Psoas muscle (tissue), 7 donors: ENCODE measurements at regions not wholly inside any gene's neighbourhood (a gene's known extent, or its start where the extent isn't known, plus 50 kb on each side); places are given as distances from the start of the nearest gene placed in this dataset.

Experiments
- ATAC-seq, 4 donors: fragments of 200-7000 bp; cut with Tn5 transposase; one replicate each; pipeline ENCODE4 v1.9.1; 2020; ENCODE audit warnings: moderate library complexity in 3 of 4, mild to moderate bottlenecking in 2 of 4
- DNase-seq, 2 donors: peaks; one replicate each; pipeline ENCODE4 v3.0.0-alpha.2; 2020
- H3K27ac ChIP-seq: fragments of 200-600 bp; one replicate; pipeline ENCODE4 v1.8.0; 2022
- H3K27me3 ChIP-seq, 3 donors: fragments of 200-600 bp in 1 of 3; one replicate each; pipeline versions ENCODE4 v1.6.1 to v1.8.0; 2013 to 2022; ENCODE audit warnings: low read length in 2 of 3, mild to moderate bottlenecking in 2 of 3, moderate library complexity in 1 of 3; ENCODE audit not compliant: insufficient read depth in 3 of 3
- H3K36me3 ChIP-seq, 2 donors: fragments of 200-600 bp in 1 of 2; one replicate each; pipeline versions ENCODE4 v1.6.1 to v1.8.0; 2013 to 2022; ENCODE audit warnings: low read depth in 1 of 2, mild to moderate bottlenecking in 1 of 2, moderate library complexity in 1 of 2; ENCODE audit not compliant: insufficient read depth in 1 of 2
- H3K4me1 ChIP-seq: fragments of 200-600 bp; one replicate; pipeline ENCODE4 v1.8.0; 2022
- H3K4me3 ChIP-seq: fragments of 200-600 bp; one replicate; pipeline ENCODE4 v1.8.0; 2022; ENCODE audit warnings: mild to moderate bottlenecking
- H3K9me3 ChIP-seq: fragments of 200-600 bp; one replicate; pipeline ENCODE4 v1.8.0; 2022
- WGBS, 3 donors: extraction: QIAGEN DNeasy Blood & Tissue Kit; methylation state at CpG; one replicate each; pipeline versions ENCODE4 v1.1.6 to v1.1.7; 2013; 5-methylcytosine and 5-hydroxymethylcytosine counted together
- intact Hi-C, 2 donors: fragments of 100-400 bp; cut with DNase I; formaldehyde crosslinking; loops; one replicate each; pipeline versions ENCODE4 v1.11.0 to v1.14.2; 2022
- TF ChIP-seq, protein P1 (sequence below): fragments of 200-600 bp; IDR thresholded peaks from one replicate; pipeline ENCODE4 v1.8.0; 2022; ENCODE audit warnings: antibody characterized with exemption
- donor health status: healthy with polysubstance abuse.
- donor health status: DM: no; HTN: no; CAD: no; lungs with moderate emphysema.
- donor health status: Bipolar disorder and iron deficiency.
- donor health status: healthy.
- donor health status: DM: yes; HTN: yes; CAD: no.
- donor health status: DM: no; HTN: no; CAD: no.
- donor health status: DM: yes; HTN: yes; CAD: no.

DNA sequence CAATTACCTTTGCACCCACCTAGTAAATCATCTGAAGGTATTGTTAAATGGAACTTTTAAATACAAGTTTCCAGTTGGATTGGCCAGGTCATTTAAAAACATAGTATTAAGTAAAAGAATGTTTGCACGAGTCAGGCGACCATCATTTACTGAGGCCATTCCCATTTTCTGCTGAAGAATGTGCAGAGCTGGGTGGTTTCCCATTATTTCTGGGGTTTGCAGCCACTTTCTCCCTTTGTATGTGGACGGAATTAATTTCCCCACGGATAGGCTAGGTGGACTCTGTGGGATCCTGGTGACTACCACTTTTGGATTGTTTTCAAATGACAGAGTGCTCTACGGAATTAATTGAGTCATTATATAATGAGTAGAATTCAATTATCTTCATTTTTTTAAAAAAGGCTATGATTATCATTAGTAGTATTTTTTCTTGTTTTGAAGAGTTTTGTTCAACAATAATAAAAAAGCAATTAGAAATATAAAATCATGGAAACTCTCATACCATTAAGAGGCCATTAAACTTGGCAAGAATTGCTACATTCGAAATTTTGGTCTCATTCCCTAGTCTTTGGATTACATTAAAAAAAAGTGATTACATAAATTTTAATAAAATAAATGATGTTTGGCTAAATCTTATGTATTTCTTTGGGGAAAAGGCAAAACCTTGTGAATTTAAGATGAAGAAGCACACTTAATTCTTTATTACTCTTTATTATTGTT, 120.4 kb upstream of the FZD8 start:
- ATAC-seq (no peak), DNase-seq (no peak)
- H3K9me3 ChIP-seq, result no peaks in the 10 kb centered on the region
- H3K27me3 ChIP-seq, result no peaks in the 10 kb centered on the region
- 80 to 82% (median 82%) methylated on average over 6 of the region's 6 CpGs for WGBS, 3 donors
- intact Hi-C loops, result no loop called here
- TF ChIP-seq, protein P1, sequence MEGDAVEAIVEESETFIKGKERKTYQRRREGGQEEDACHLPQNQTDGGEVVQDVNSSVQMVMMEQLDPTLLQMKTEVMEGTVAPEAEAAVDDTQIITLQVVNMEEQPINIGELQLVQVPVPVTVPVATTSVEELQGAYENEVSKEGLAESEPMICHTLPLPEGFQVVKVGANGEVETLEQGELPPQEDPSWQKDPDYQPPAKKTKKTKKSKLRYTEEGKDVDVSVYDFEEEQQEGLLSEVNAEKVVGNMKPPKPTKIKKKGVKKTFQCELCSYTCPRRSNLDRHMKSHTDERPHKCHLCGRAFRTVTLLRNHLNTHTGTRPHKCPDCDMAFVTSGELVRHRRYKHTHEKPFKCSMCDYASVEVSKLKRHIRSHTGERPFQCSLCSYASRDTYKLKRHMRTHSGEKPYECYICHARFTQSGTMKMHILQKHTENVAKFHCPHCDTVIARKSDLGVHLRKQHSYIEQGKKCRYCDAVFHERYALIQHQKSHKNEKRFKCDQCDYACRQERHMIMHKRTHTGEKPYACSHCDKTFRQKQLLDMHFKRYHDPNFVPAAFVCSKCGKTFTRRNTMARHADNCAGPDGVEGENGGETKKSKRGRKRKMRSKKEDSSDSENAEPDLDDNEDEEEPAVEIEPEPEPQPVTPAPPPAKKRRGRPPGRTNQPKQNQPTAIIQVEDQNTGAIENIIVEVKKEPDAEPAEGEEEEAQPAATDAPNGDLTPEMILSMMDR, result no peak
- no peaks in the 10 kb centered on the region for H3K36me3 ChIP-seq
- H3K4me3 ChIP-seq, result no peak overlapping the region
- H3K27ac ChIP-seq, result no peak overlapping the region
- H3K4me1 ChIP-seq, result no peaks in the 10 kb centered on the region

GRCh38 chr10:35758076-35758475, 116.0 kb upstream of the FZD8 start:
- no peak overlapping the region for H3K4me3 ChIP-seq
- H3K36me3 ChIP-seq, result no peaks in the 10 kb centered on the region
- WGBS, 3 donors, result 78 to 81% (median 78%) methylated on average over 9 of the region's 9 CpGs
- TF ChIP-seq, protein P1, result no peak
- intact Hi-C loops, result no loop called here
- no peaks in the 10 kb centered on the region for H3K27me3 ChIP-seq
- H3K27ac ChIP-seq, result no peak overlapping the region
- peak; percentile 46 to 74 (median 57) for ATAC-seq
- peak; percentile 56 to 80 for DNase-seq
- no peaks in the 10 kb centered on the region for H3K4me1 ChIP-seq
- no peaks in the 10 kb centered on the region for H3K9me3 ChIP-seq

GRCh38 chr10:35754519-35754918, 112.4 kb upstream of the FZD8 start:
- H3K27me3 ChIP-seq, result no peaks in the 10 kb centered on the region
- ATAC-seq, result no peak
- H3K9me3 ChIP-seq, result no peaks in the 10 kb centered on the region
- H3K4me3 ChIP-seq, result no peak overlapping the region
- TF ChIP-seq, protein P1, result no peak
- intact Hi-C loops, result no loop called here
- no peak for DNase-seq
- 89 to 93% (median 90%) methylated on average over 5 of the region's 5 CpGs for WGBS, 3 donors
- no peak overlapping the region for H3K27ac ChIP-seq
- no peaks in the 10 kb centered on the region for H3K4me1 ChIP-seq
- H3K36me3 ChIP-seq, result no peaks in the 10 kb centered on the region

DNA sequence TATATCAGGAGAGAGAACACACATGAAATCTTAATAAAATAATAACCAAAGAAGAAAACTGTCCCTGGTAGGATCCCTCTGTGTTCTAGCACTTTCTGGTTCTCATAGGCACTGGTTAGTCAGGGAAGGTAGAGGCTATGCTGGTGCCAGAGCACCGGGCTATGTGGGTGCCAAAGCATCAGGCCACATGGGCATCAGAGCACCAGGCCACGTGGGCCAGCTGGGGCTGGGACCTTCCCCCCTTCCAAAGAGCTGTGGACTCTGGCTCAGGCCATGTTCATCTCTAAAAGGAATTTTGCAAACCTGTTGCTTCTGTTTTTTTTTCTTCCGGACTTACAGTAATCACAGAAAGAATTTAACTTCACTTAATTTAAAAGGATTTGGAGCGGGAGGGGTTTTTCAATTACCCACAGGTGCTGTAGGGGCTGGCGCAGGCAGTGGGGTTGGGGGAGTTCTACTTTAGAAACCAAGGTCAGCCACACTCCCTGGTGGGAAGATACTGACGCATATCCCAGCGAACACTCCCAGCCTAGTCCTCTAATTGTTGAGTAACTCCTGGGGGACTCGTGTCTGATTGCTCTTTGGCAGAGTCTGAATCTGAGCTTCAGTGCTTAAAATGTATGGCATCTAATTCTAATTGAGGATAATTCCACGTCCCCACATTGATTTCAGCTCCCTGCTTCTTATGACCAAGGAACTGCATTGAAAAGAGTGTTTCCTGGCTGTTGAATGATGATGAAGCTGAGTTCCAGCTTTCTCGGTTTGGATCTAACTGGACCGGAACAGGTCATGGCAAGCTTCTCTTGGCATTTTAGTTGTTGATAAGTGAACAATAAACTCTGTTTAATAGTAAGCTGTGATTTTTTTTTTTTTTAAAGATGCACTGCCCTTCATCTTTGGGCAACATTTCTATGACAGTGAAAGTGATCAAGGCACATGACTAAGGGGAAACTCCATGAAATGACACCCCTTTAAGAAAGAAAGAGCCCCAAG, 110.7 kb upstream of the FZD8 start:
- intact Hi-C loops, result no loop called here
- H3K27ac ChIP-seq, result no peak overlapping the region
- peak; percentile 24 to 52 for DNase-seq

More for the DNA sequence above, 110.7 kb upstream of the FZD8 start:
- Histone ChIP-seq H3K36me3 (no peaks in the 10 kb centered on the region), H3K4me3 (no peak overlapping the region), H3K4me1 (no peaks in the 10 kb centered on the region), H3K9me3 (no peaks in the 10 kb centered on the region), H3K27me3 (peaks cover 0 to 1% (median 0%) of the 10 kb centered on the region in 3 donors)
- peak in 1 of 4 donors; percentile 67 for ATAC-seq
- WGBS, 3 donors, result 27 to 35% (median 28%) methylated on average over 11 of the region's 11 CpGs
- TF ChIP-seq, protein P1, result no peak
